Activated naive CD4-positive, alpha-beta T cell treated with anti-CD3 and anti-CD28 coated beads for 36 hours (primary cell): ENCODE measurements at regions not wholly inside any gene's neighbourhood (a gene's known extent, or its start where the extent isn't known, plus 50 kb on each side); places are given as distances from the start of the nearest gene placed in this dataset.

Experiments
- CTCF ChIA-PET: fragments of 350-600 bp; sonication (Branson Sonifier 250); formaldehyde crosslinking; loops from one replicate; lab custom pipeline; 2021; ENCODE audit warnings: antibody characterized with exemption; lab: Charles Lee
- DNase-seq: peaks from one replicate; pipeline ENCODE4 v3.0.0-alpha.2; 2020
- H3K27ac Mint-ChIP-seq: one replicate; pipeline ENCODE4 v1.8.0; 2021; ENCODE audit warnings: mild to moderate bottlenecking, mixed read lengths
- H3K27me3 Mint-ChIP-seq: one replicate; pipeline ENCODE4 v1.8.0; 2021; ENCODE audit warnings: low read depth, mixed read lengths
- H3K36me3 Mint-ChIP-seq: one replicate; pipeline ENCODE4 v1.8.0; 2021; ENCODE audit warnings: low read depth, mixed read lengths
- H3K4me1 Mint-ChIP-seq: one replicate; pipeline ENCODE4 v1.8.0; 2021; ENCODE audit warnings: low read depth, mixed read lengths
- H3K4me3 Mint-ChIP-seq: one replicate; pipeline ENCODE4 v1.8.0; 2021; ENCODE audit warnings: mild to moderate bottlenecking, moderate library complexity, mixed read lengths
- H3K9me3 Mint-ChIP-seq: one replicate; pipeline ENCODE4 v1.8.0; 2021; ENCODE audit warnings: mixed read lengths
- intact Hi-C: fragments of 100-400 bp; cut with micrococcal nuclease; formaldehyde crosslinking; loops from one replicate; pipeline ENCODE4 v1.15.1; 2023

- intact Hi-C loops, result no loop called here
- peaks cover 10% of the 10 kb centered on the region for H3K27me3 Mint-ChIP-seq
- H3K27ac Mint-ChIP-seq, result no peak overlapping the region
- H3K36me3 Mint-ChIP-seq, result no peaks in the 10 kb centered on the region
- CTCF ChIA-PET, result interaction anchor here (0.7 kb wide), 1 partner anchor 196 kb away, joined by 3 read pairs; no protein-coding TSS in a partner anchor
- H3K4me3 Mint-ChIP-seq, result no peak overlapping the region
- no peak for DNase-seq
- no peaks in the 10 kb centered on the region for H3K4me1 Mint-ChIP-seq
- no peaks in the 10 kb centered on the region for H3K9me3 Mint-ChIP-seq
These were observed 187.7 kb upstream of the LNX1 start for GRCh38 chr4:53779025-53779424.

GRCh38 chr4:53778155-53778554, 186.9 kb upstream of the LNX1 start:
- no peak for DNase-seq
- H3K27me3 Mint-ChIP-seq, result peaks cover 10% of the 10 kb centered on the region
- H3K27ac Mint-ChIP-seq, result no peak overlapping the region
- intact Hi-C loops, result no loop called here
- H3K4me1 Mint-ChIP-seq, result no peaks in the 10 kb centered on the region
- no peaks in the 10 kb centered on the region for H3K9me3 Mint-ChIP-seq
- no peaks in the 10 kb centered on the region for H3K36me3 Mint-ChIP-seq
- CTCF ChIA-PET, result interaction anchor here (0.7 kb wide), 1 partner anchor 195 kb away, joined by 3 read pairs; no protein-coding TSS in a partner anchor
- no peak overlapping the region for H3K4me3 Mint-ChIP-seq

DNA sequence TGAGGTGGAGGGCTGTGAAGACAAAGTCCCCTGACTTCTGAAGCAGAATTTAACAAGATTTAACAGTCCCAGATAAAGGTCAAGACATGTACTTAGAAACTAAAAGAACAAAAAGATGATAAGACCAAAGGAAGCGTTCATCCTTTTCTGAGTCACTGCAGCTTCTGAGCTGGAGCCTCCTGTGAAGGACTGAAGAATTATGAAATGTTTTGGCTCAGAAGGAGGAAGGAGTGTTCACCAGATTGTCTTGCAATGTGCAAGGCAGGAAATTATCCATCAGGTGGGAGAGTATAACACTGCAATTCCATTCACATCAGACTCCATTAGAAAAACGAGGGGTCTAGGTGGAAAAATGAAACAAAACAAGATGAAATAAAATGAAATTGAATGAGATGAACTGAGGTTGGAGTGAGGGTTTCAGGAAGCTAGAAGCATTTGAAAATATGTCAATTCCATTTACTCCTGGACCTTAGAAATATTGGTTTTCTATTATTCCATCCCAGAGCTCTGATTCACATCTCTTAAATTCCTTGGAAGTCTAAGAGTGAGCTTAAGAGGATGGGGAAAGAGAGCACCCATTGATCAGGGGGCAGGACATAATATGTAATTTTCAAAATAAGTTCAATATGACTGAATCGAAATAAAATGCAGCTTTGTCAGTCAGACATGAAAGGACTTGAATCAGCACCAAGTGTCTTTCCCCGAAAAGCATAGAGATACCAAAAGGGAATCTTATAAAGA, 186.1 kb upstream of the LNX1 start:
- DNase-seq, result no peak
- intact Hi-C loops, result no loop called here
- Mint-ChIP-seq H3K4me1 (no peaks in the 10 kb centered on the region), H3K9me3 (no peaks in the 10 kb centered on the region), H3K27me3 (peaks cover 10% of the 10 kb centered on the region), H3K36me3 (no peaks in the 10 kb centered on the region), H3K27ac (no peak overlapping the region), H3K4me3 (no peak overlapping the region)
- CTCF ChIA-PET, result no interaction called here

DNA sequence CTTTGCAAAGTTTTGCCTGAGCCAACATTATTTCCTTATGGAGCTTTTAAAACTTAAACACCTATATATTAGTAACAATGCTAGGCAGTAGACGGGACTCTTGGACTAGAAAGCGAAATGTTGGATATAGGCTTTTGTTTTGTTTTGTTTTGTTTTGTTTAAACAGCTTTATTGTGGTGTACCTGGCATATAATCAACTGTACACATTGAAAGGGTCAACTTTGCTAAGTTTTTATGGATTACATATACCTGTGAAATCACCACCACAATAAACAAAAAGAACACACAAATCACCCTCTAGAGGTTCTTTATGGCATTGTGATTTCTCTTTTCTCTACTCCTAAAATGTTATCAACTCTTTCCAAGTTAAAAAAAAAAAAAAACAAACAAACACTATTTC, 184.9 kb upstream of the LNX1 start:
- Mint-ChIP-seq H3K9me3 (no peaks in the 10 kb centered on the region), H3K36me3 (no peaks in the 10 kb centered on the region), H3K27ac (no peak overlapping the region), H3K4me3 (no peak overlapping the region), H3K27me3 (peaks cover 10% of the 10 kb centered on the region), H3K4me1 (no peaks in the 10 kb centered on the region)
- DNase-seq, result no peak
- intact Hi-C loops, result no loop called here
- CTCF ChIA-PET, result no interaction called here

GRCh38 chr4:53775381-53775780, 184.1 kb upstream of the LNX1 start:
- no peak overlapping the region for H3K27ac Mint-ChIP-seq
- intact Hi-C loops, result no loop called here
- no peaks in the 10 kb centered on the region for H3K9me3 Mint-ChIP-seq
- H3K27me3 Mint-ChIP-seq, result peaks cover 10% of the 10 kb centered on the region
- no peaks in the 10 kb centered on the region for H3K36me3 Mint-ChIP-seq
- DNase-seq, result no peak
- no peak overlapping the region for H3K4me3 Mint-ChIP-seq
- no peaks in the 10 kb centered on the region for H3K4me1 Mint-ChIP-seq
- CTCF ChIA-PET, result no interaction called here

DNA sequence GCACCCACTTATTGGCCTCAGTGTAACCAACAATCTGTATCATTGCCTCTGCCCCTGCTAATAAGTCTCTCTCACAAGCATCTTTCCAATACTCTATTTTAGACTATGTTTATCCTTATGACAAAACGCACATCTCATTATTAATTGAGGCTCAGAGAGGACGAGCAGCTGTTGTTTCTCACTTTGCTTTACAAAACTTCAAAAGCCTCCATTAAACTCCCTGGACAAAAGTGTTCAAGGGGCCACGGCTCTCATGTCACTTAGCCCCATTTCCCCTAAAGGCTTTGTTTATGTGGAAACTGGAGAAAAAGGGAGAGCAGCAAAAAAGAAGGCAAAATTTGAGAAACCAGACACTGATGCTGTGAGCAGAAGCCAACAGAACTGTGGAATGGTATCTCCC, 180.0 kb upstream of the LNX1 start:
- CTCF ChIA-PET, result no interaction called here
- no peak overlapping the region for H3K27ac Mint-ChIP-seq
- H3K36me3 Mint-ChIP-seq, result no peaks in the 10 kb centered on the region
- intact Hi-C loops, result no loop called here
- H3K27me3 Mint-ChIP-seq, result peaks cover 14% of the 10 kb centered on the region
- no peaks in the 10 kb centered on the region for H3K4me1 Mint-ChIP-seq
- H3K4me3 Mint-ChIP-seq, result no peak overlapping the region
- H3K9me3 Mint-ChIP-seq, result no peaks in the 10 kb centered on the region
- DNase-seq, result no peak

- Mint-ChIP-seq H3K36me3 (no peaks in the 10 kb centered on the region), H3K4me1 (no peaks in the 10 kb centered on the region), H3K4me3 (no peak overlapping the region), H3K27ac (no peak overlapping the region), H3K27me3 (peaks cover 6% of the 10 kb centered on the region), H3K9me3 (no peaks in the 10 kb centered on the region)
- CTCF ChIA-PET, result no interaction called here
- no peak for DNase-seq
- intact Hi-C loops, result no loop called here
These were observed 176.2 kb upstream of the LNX1 start for GRCh38 chr4:53767482-53767881.

- CTCF ChIA-PET, result interaction anchor here (0.8 kb wide), 1 partner anchor 82 kb away, joined by 3 read pairs; no protein-coding TSS in a partner anchor
- intact Hi-C loops, result no loop called here
- H3K36me3 Mint-ChIP-seq, result no peaks in the 10 kb centered on the region
- H3K4me1 Mint-ChIP-seq, result no peaks in the 10 kb centered on the region
- H3K4me3 Mint-ChIP-seq, result no peak overlapping the region
- no peak overlapping the region for H3K27ac Mint-ChIP-seq
- no peak for DNase-seq
- peaks cover 6% of the 10 kb centered on the region for H3K27me3 Mint-ChIP-seq
- peaks cover 6% of the 10 kb centered on the region for H3K9me3 Mint-ChIP-seq
These were observed 173.6 kb upstream of the LNX1 start for GRCh38 chr4:53764761-53765490.

DNA sequence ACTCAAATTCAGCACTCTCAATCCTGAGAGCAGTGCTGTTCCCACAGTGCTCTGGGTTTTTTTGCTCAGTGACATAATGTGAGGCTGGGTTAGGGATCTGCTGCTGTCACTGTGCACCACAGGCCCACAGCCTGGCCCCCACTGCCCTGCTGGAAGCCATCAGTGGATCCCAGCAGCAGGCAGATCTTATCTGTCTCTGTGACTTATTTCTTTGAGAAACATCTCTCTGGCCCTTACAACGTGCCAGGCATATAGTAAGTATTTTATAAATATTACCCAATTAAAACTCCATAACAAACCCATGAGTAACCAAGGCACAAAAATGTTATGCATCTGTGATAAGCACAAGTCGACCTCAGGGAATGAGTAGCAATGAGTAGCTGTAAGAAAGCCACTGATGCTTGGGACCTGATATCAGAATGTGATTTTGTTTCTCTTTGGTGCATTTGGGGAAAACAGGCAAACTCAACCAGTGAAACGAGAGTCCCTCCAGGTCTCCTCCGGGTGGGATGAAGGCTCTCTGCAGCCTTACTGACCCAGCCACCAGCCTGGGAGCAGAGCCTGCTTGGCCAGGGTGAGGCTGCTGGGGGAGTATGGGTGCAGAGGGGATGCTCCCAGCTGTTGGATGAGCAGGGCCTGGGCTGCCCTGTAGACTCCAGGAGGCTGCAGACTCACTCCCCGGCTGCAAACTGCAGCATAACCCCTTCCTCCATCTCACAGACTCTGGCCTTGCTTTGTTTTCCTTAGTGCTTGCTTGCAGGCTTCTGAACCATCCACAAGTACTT, 172.7 kb upstream of the LNX1 start:
- Mint-ChIP-seq H3K4me3 (no peak overlapping the region), H3K27me3 (peaks cover 2% of the 10 kb centered on the region), H3K9me3 (peaks cover 7% of the 10 kb centered on the region), H3K4me1 (no peaks in the 10 kb centered on the region), H3K36me3 (no peaks in the 10 kb centered on the region), H3K27ac (no peak overlapping the region)
- intact Hi-C loops, result no loop called here
- no peak for DNase-seq
- CTCF ChIA-PET, result interaction anchor here (0.8 kb wide), 1 partner anchor 81 kb away, joined by 3 read pairs; no protein-coding TSS in a partner anchor

- no peak overlapping the region for H3K4me3 Mint-ChIP-seq
- H3K27me3 Mint-ChIP-seq, result no peaks in the 10 kb centered on the region
- CTCF ChIA-PET, result no interaction called here
- H3K9me3 Mint-ChIP-seq, result peaks cover 18% of the 10 kb centered on the region
- no peak overlapping the region for H3K27ac Mint-ChIP-seq
- no peaks in the 10 kb centered on the region for H3K4me1 Mint-ChIP-seq
- no peaks in the 10 kb centered on the region for H3K36me3 Mint-ChIP-seq
- DNase-seq, result no peak
- intact Hi-C loops, result no loop called here
These were observed 164.4 kb upstream of the LNX1 start for GRCh38 chr4:53755656-53756055.

DNA sequence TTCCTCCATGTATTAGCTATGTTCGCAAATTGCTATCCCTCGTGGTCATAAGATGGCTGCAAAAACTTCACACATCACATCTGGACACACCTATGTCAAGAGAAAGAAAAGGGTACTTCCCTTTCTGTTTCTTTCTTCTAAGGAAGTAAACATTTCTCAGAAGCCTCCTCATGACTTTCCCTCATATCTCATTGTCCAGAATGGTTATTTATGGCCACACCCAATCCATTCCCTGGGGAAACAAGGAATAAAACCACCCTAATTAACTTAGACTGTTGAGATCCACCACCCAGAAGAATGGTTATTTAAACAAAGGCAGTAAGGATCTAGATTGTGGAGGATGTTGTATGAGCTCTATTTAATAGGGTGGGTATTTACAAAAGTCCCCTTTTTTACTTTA, 160.8 kb upstream of the LNX1 start:
- intact Hi-C loops, result no loop called here
- no peak overlapping the region for H3K4me3 Mint-ChIP-seq
- H3K4me1 Mint-ChIP-seq, result no peaks in the 10 kb centered on the region
- no peak overlapping the region for H3K27ac Mint-ChIP-seq
- CTCF ChIA-PET, result no interaction called here
- peaks cover 13% of the 10 kb centered on the region for H3K9me3 Mint-ChIP-seq
- no peaks in the 10 kb centered on the region for H3K27me3 Mint-ChIP-seq
- no peak for DNase-seq
- H3K36me3 Mint-ChIP-seq, result no peaks in the 10 kb centered on the region

DNA sequence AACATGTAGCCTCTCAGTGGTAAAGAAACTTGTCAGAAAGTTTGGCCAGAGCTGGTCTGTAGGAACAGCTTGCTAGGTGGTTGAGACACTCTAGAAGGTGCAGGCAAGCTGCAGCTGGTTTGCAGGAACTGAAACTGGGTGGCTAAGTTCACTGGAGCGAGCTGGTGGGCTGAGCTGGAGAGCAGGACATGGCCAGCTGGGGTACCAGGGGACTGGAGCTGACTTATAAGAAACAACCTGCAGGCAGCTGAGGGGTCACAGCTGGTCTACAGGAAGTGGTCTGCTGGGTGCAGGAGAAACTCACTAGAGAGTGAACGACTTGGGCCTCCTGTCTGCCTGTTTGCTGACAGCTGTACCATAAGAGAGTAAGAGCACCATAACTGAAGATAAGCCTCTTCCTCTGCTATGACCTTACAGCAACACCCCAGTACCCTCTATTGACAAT, 157.1 kb upstream of the LNX1 start:
- intact Hi-C loops, result no loop called here
- CTCF ChIA-PET, result no interaction called here
- DNase-seq, result no peak
- Mint-ChIP-seq H3K27me3 (no peaks in the 10 kb centered on the region), H3K4me1 (no peaks in the 10 kb centered on the region), H3K27ac (no peak overlapping the region), H3K36me3 (no peaks in the 10 kb centered on the region), H3K4me3 (no peak overlapping the region), H3K9me3 (no peaks in the 10 kb centered on the region)
